GM10248 (cell line): ENCODE measurements at regions not wholly inside any gene's neighbourhood (a gene's known extent, or its start where the extent isn't known, plus 50 kb on each side); places are given as distances from the start of the nearest gene placed in this dataset.

Source experiments
- CTCF ChIA-PET: fragments of 300-600 bp; sonication (Branson Sonifier 250); formaldehyde crosslinking; extraction: SDS; loops from one replicate; lab custom pipeline; 2021; ENCODE audit warnings: antibody characterized with exemption; lab: Yijun Ruan, JAX
- POLR2A ChIA-PET: fragments of 350-650 bp; sonication (Branson Sonifier 250); formaldehyde crosslinking; extraction: SDS; loops from one replicate; lab custom pipeline; 2020; ENCODE audit warnings: antibody characterized with exemption; lab: Yijun Ruan, JAX
- DNase-seq: peaks from one replicate; pipeline ENCODE4 v3.0.0; 2012; ENCODE audit errors: extremely low spot score
- CTCF ChIP-seq: IDR thresholded peaks from 2 replicates; pipeline ENCODE4 v1.5.1; 2012; ENCODE audit warnings: mild to moderate bottlenecking, low read depth; ENCODE audit errors: extremely low read depth, missing control alignments, control extremely low read depth

GRCh38 chr6:91501930-91502329 lies 915.1 kb upstream of the MAP3K7 start:
- ChIA-PET CTCF (no interaction called here), POLR2A (no interaction called here)
- no peak for DNase-seq
- TF ChIP-seq CTCF = no peak

- POLR2A ChIA-PET = no interaction called here
- TF ChIP-seq CTCF = no peak
- DNase-seq = no peak
- CTCF ChIA-PET = no interaction called here
Observed at GRCh38 chr6:91500689-91501303, 913.9 kb upstream of the MAP3K7 start.

DNA sequence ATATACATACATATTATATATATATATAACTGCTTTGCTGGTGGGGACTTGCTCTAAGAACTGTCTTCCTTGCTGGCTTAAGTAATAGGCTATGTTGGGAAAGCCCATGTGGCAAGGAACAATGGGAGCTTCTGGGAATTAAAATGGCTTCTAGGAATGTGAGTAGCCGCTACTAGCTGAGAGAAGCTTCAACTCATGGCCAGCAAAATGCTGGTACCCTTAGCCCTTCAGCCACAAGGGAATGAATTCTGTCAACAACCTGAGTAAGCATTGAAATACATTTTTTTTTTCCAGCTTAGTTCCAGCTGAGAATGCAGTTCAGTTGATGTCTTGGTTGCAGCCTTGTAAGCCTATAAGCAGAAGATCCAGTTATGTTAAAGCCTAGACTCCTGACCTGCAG lies 911.7 kb upstream of the MAP3K7 start:
- no peak for DNase-seq
- POLR2A ChIA-PET = no interaction called here
- CTCF ChIA-PET = interaction anchor here (1.4 to 2.0 kb wide), 3 partner anchors 11 to 24 kb away, joined by 6 to 8 read pairs (median 7); no protein-coding TSS in a partner anchor
- TF ChIP-seq CTCF = no peak

- TF ChIP-seq CTCF = no peak
- ChIA-PET POLR2A (no interaction called here), CTCF (interaction anchor here (1.0 to 2.0 kb wide), 2 partner anchors 12 to 17 kb away, joined by 3 to 6 read pairs; no protein-coding TSS in a partner anchor)
- no peak for DNase-seq
Observed at GRCh38 chr6:91497770-91498169, 910.9 kb upstream of the MAP3K7 start.

DNA sequence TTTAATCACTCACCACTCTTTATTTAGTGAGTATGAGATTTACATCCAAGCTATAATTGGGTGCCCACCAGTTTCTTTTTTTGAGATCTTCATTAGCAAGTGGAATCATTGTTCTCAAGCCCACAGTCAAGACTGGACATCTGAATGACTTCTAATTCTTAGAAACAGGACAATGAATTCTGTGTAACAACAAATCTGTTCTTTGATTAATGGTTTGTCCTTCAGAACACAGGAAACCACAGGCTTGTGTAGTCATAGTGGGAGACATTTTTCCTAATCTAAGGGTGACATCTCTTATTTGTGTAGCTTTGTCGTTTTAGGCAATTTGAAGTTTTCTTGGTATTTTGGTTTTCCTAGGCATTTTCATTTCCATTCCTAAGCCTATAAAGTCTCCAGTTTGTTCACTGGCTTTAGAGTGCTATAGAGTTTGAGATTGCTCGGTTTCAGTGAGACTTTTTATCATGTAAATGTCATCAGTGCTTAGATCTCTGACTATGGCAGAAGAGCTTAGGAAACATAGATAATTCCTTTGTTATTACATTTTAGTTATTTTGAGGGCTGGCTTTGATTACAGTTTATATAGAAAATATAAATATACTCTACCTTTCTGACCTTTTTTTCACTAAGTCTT lies 903.9 kb upstream of the MAP3K7 start:
- ChIA-PET POLR2A (no interaction called here), CTCF (no interaction called here)
- DNase-seq = no peak
- TF ChIP-seq CTCF = no peak

- ChIA-PET CTCF (no interaction called here), POLR2A (no interaction called here)
- no peak for TF ChIP-seq CTCF
- no peak for DNase-seq
Observed at GRCh38 chr6:91487696-91488392, 901.0 kb upstream of the MAP3K7 start.
